Common myeloid progenitor, CD34-positive (primary cell): ENCODE measurements at regions not wholly inside any gene's neighbourhood (a gene's known extent, or its start where the extent isn't known, plus 50 kb on each side); places are given as distances from the start of the nearest gene placed in this dataset.

Experiments used
- CTCF ChIA-PET: fragments of 350-600 bp; sonication (Branson Sonifier 250); formaldehyde crosslinking; loops from one replicate; lab custom pipeline; 2021; ENCODE audit warnings: antibody characterized with exemption; lab: Charles Lee
- POLR2A ChIA-PET: fragments of 350-600 bp; sonication (Branson Sonifier 250); formaldehyde crosslinking; loops from one replicate; lab custom pipeline; 2021; ENCODE audit warnings: antibody characterized with exemption; lab: Charles Lee
- DNase-seq, 3 donors: peaks; one replicate each; pipeline versions ENCODE4 v3.0.0 to v3.0.0-alpha.2; 2013
- H3K27ac ChIP-seq, 2 experiments: 1 replicate in 1 of 2; 2 replicates in 1 of 2; pipeline ENCODE4 v1.7.0; 2013; ENCODE audit warnings: inconsistent platforms in 2 of 2, low read length in 2 of 2, mild to moderate bottlenecking in 2 of 2, low read depth in 1 of 2, moderate library complexity in 1 of 2; ENCODE audit not compliant: severe bottlenecking in 2 of 2, insufficient read depth in 1 of 2, poor library complexity in 1 of 2
- H3K27me3 ChIP-seq, 5 experiments: replicated peaks in 2 of 5; 1 replicate in 3 of 5; 2 replicates in 2 of 5; pipeline versions ENCODE4 v1.6.1 to v1.7.0; 2013; ENCODE audit warnings: low read length in 4 of 5, mild to moderate bottlenecking in 2 of 5, moderate library complexity in 2 of 5, inconsistent platforms in 1 of 5; ENCODE audit not compliant: insufficient read depth in 5 of 5, control insufficient read depth in 4 of 5
- H3K36me3 ChIP-seq, 4 experiments: 1 replicate in 2 of 4; 2 replicates in 2 of 4; pipeline versions ENCODE4 v1.6.1 to v1.7.0; 2013; ENCODE audit warnings: low read length in 3 of 4, control low read depth in 1 of 4, mild to moderate bottlenecking in 1 of 4; ENCODE audit not compliant: control insufficient read depth in 4 of 4, insufficient read depth in 4 of 4
- H3K4me1 ChIP-seq, 4 experiments: 1 replicate in 3 of 4; 2 replicates in 1 of 4; pipeline versions ENCODE4 v1.6.1 to v1.7.1; 2013; ENCODE audit warnings: low read length in 3 of 4, mild to moderate bottlenecking in 3 of 4, control low read depth in 1 of 4, inconsistent platforms in 1 of 4, moderate library complexity in 1 of 4; ENCODE audit not compliant: control insufficient read depth in 4 of 4, insufficient read depth in 4 of 4; ENCODE audit errors: control extremely low read depth in 1 of 4
- H3K4me3 ChIP-seq, 7 experiments: 1 replicate in 4 of 7; 2 replicates in 3 of 7; pipeline versions ENCODE4 v1.5.1 to v1.7.0; 2013; ENCODE audit warnings: mild to moderate bottlenecking in 7 of 7, low read length in 6 of 7, moderate library complexity in 6 of 7, inconsistent platforms in 2 of 7, low read depth in 2 of 7, control low read depth in 1 of 7; ENCODE audit not compliant: insufficient read depth in 4 of 7, control insufficient read depth in 1 of 7; ENCODE audit errors: extremely low read depth in 1 of 7
- H3K9me3 ChIP-seq, 5 experiments: 1 replicate in 4 of 5; 2 replicates in 1 of 5; pipeline versions ENCODE4 v1.6.1 to v1.7.1; 2013; ENCODE audit warnings: low read length in 4 of 5, mild to moderate bottlenecking in 2 of 5, inconsistent platforms in 1 of 5, low read depth in 1 of 5, moderate library complexity in 1 of 5; ENCODE audit not compliant: control insufficient read depth in 4 of 5, insufficient read depth in 2 of 5; ENCODE audit errors: control extremely low read depth in 1 of 5
- WGBS: methylation state at CpG from one replicate; pipeline ENCODE4 v1.1.5; 2013; ENCODE audit not compliant: insufficient coverage; 5-methylcytosine and 5-hydroxymethylcytosine counted together

GRCh38 chr6:134733801-134734200, 216.1 kb downstream of the ALDH8A1 start:
- no peak overlapping the region for H3K27ac ChIP-seq
- no peaks in the 10 kb centered on the region for H3K36me3 ChIP-seq
- no peaks in the 10 kb centered on the region for H3K27me3 ChIP-seq
- ChIA-PET POLR2A (no interaction called here), CTCF (no interaction called here)
- H3K9me3 ChIP-seq, result no peaks in the 10 kb centered on the region
- WGBS, result no CpG with 5 or more reads among the region's 1 CpG
- no peak overlapping the region for H3K4me3 ChIP-seq
- peaks cover 0 to 3% (median 0%) of the 10 kb centered on the region in 4 experiments for H3K4me1 ChIP-seq
- DNase-seq, result no peak

- no peaks in the 10 kb centered on the region for H3K9me3 ChIP-seq
- no peak for DNase-seq
- no peaks in the 10 kb centered on the region for H3K27me3 ChIP-seq
- ChIA-PET CTCF (no interaction called here), POLR2A (no interaction called here)
- no peak overlapping the region for H3K27ac ChIP-seq
- H3K4me1 ChIP-seq, result peaks cover 0 to 3% (median 0%) of the 10 kb centered on the region in 4 experiments
- no peak overlapping the region for H3K4me3 ChIP-seq
- no peaks in the 10 kb centered on the region for H3K36me3 ChIP-seq
- WGBS, result 100% methylated on average over 2 of the region's 4 CpGs
Observed at GRCh38 chr6:134732763-134733162, 217.1 kb downstream of the ALDH8A1 start.

- Histone ChIP-seq H3K4me1 (peaks cover 0 to 3% (median 0%) of the 10 kb centered on the region in 4 experiments), H3K4me3 (no peak overlapping the region), H3K36me3 (no peaks in the 10 kb centered on the region), H3K27ac (no peak overlapping the region), H3K9me3 (no peaks in the 10 kb centered on the region), H3K27me3 (no peaks in the 10 kb centered on the region)
- POLR2A ChIA-PET, result no interaction called here
- WGBS, result no CpG with 5 or more reads among the region's 1 CpG
- CTCF ChIA-PET, result no interaction called here
- no peak for DNase-seq
Observed at GRCh38 chr6:134731615-134732014, 218.3 kb downstream of the ALDH8A1 start.

- no peaks in the 10 kb centered on the region for H3K27me3 ChIP-seq
- ChIA-PET POLR2A (no interaction called here), CTCF (no interaction called here)
- no peak overlapping the region for H3K4me3 ChIP-seq
- no peaks in the 10 kb centered on the region for H3K9me3 ChIP-seq
- H3K36me3 ChIP-seq, result no peaks in the 10 kb centered on the region
- no peak for DNase-seq
- WGBS, result 93% methylated on average over 7 of the region's 8 CpGs
- no peak overlapping the region for H3K27ac ChIP-seq
- H3K4me1 ChIP-seq, result peaks cover 0 to 3% (median 2%) of the 10 kb centered on the region in 4 experiments
Observed at GRCh38 chr6:134730013-134730412, 219.9 kb downstream of the ALDH8A1 start.

GRCh38 chr6:134729561-134729960, 220.3 kb downstream of the ALDH8A1 start:
- H3K36me3 ChIP-seq, result no peaks in the 10 kb centered on the region
- no peak for DNase-seq
- POLR2A ChIA-PET, result no interaction called here
- H3K4me3 ChIP-seq, result no peak overlapping the region
- WGBS, result 96% methylated on average over 3 of the region's 4 CpGs
- no peak overlapping the region for H3K27ac ChIP-seq
- H3K9me3 ChIP-seq, result no peaks in the 10 kb centered on the region
- H3K4me1 ChIP-seq, result peaks cover under 1 to 6% (median 4%) of the 10 kb centered on the region in 4 experiments
- no peaks in the 10 kb centered on the region for H3K27me3 ChIP-seq
- CTCF ChIA-PET, result no interaction called here

GRCh38 chr6:134727081-134727480, 222.8 kb downstream of the ALDH8A1 start:
- POLR2A ChIA-PET, result no interaction called here
- WGBS, result 100% methylated on average over 1 of the region's 2 CpGs
- peaks cover 0 to 7% (median 5%) of the 10 kb centered on the region in 4 experiments for H3K4me1 ChIP-seq
- no peaks in the 10 kb centered on the region for H3K36me3 ChIP-seq
- no peaks in the 10 kb centered on the region for H3K9me3 ChIP-seq
- CTCF ChIA-PET, result no interaction called here
- no peak for DNase-seq
- H3K27ac ChIP-seq, result no peak overlapping the region
- no peaks in the 10 kb centered on the region for H3K27me3 ChIP-seq
- H3K4me3 ChIP-seq, result no peak overlapping the region

- ChIA-PET CTCF (no interaction called here), POLR2A (no interaction called here)
- Histone ChIP-seq H3K4me1 (peaks cover 5 to 10% (median 8%) of the 10 kb centered on the region in 4 experiments), H3K27me3 (no peaks in the 10 kb centered on the region), H3K36me3 (no peaks in the 10 kb centered on the region), H3K4me3 (no peak overlapping the region), H3K9me3 (no peaks in the 10 kb centered on the region), H3K27ac (no peak overlapping the region)
- DNase-seq, result no peak
- no CpG with 5 or more reads among the region's 1 CpG for WGBS
Observed at GRCh38 chr6:134725590-134725989, 224.3 kb downstream of the ALDH8A1 start.
